ENCODE measurements at regions not wholly inside any gene's neighbourhood (a gene's known extent, or its start where the extent isn't known, plus 50 kb on each side); places are given as distances from the start of the nearest gene placed in this dataset.

DNA sequence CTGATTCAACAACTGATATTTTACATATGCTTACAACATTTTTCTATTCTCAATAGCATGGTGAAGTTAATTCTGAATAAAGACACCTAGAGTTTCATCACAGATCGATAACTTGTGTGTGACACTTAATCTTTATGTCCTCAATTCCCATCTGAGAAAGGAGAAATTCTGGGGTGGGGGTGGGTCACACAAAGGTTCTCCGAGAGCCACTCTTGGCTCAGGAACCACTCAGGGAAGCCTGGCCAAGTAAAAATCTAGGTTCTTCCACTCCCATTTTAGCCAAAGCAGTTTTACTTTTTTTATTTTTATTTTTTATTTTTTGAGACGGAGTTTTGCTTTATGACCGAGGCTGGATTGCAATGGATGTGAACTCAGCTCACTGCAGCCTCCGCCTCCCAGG, 111.0 kb upstream of the TBL1XR1 start:
- Mint-ChIP-seq H3K27me3 (ENCODE audit: low read depth) (peaks cover 2% of the 10 kb centered on the region), H3K4me3 (ENCODE audit: low read depth) (no peak overlapping the region), H3K9me3 (peaks cover 23% of the 10 kb centered on the region), H3K27ac (no peak overlapping the region), H3K4me1 (ENCODE audit: low read depth) (peaks cover 2% of the 10 kb centered on the region), H3K36me3 (ENCODE audit: low read depth) (peaks cover 6% of the 10 kb centered on the region)
- no peak for DNase-seq (ENCODE audit: low spot score)
- intact Hi-C loops (cut with micrococcal nuclease), result no loop called here

DNA sequence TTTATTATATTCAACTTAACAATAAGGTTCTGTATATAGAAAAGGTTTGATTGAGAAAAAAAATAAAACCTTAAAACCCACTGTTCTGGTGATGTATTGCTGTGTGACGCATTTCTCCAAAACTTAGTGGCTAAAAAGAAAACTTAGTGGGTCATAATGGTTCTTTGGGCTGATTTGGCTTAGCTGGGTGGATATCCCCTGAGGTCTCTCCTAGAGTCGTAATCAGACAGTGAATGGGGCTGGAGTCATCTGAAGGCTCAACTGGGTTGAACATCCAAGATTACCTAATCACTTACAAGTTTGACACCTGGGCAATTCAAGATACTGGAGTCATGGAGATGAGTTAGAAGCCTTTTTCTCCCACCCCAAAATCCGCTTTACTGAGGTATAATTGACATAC, 111.6 kb upstream of the TBL1XR1 start:
- peaks cover 6% of the 10 kb centered on the region for H3K36me3 Mint-ChIP-seq (ENCODE audit: low read depth)
- H3K9me3 Mint-ChIP-seq, result peaks cover 23% of the 10 kb centered on the region
- no peak overlapping the region for H3K27ac Mint-ChIP-seq
- peaks cover 2% of the 10 kb centered on the region for H3K4me1 Mint-ChIP-seq (ENCODE audit: low read depth)
- DNase-seq (ENCODE audit: low spot score), result no peak
- intact Hi-C loops (cut with micrococcal nuclease), result no loop called here
- peaks cover 2% of the 10 kb centered on the region for H3K27me3 Mint-ChIP-seq (ENCODE audit: low read depth)
- H3K4me3 Mint-ChIP-seq (ENCODE audit: low read depth), result no peak overlapping the region

DNA sequence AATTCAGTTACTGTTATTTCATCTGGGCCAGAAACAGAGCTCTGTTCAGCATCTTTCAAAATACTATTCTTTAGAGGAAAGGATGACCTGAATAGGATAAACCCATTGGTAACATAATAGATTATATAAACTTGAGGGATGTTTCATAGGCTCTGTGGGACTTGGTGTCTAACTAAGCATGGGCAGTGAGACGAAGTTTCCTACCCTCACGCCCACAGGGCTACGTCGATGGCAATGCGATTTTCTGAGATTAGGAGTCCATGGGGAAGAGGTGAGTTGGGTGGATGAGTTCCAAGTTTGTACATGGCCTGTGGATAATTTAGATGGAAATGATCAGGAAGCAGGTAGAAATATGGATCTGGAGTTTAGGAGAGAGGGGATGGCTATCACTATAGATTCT, 115.2 kb upstream of the TBL1XR1 start:
- intact Hi-C loops (cut with micrococcal nuclease), result no loop called here
- Mint-ChIP-seq H3K27me3 (ENCODE audit: low read depth) (peaks cover 2% of the 10 kb centered on the region), H3K4me1 (ENCODE audit: low read depth) (peaks cover 8% of the 10 kb centered on the region), H3K27ac (no peak overlapping the region), H3K9me3 (peaks cover 30% of the 10 kb centered on the region), H3K36me3 (ENCODE audit: low read depth) (peaks cover 6% of the 10 kb centered on the region), H3K4me3 (ENCODE audit: low read depth) (no peak overlapping the region)
- DNase-seq (ENCODE audit: low spot score), result no peak

DNA sequence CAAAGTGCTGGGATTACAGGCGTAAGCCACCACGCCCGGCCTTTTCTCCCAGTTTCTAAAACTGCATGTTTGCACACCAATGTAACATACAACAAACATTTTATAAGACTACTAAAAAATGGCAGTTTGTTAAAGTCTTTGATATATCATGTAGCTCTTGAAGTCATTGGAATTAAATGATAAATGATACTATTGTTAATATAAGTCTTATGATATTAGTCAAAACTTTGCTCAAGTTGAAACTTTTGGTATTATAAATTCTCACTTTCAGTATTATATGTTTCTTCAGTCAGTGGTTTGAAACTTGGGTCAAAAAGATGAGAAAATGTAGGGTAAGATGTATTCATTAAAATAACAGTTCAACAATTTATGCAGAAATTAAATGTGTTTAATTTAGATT, 117.6 kb upstream of the TBL1XR1 start:
- peaks cover 12% of the 10 kb centered on the region for H3K4me1 Mint-ChIP-seq (ENCODE audit: low read depth)
- peaks cover 2% of the 10 kb centered on the region for H3K27me3 Mint-ChIP-seq (ENCODE audit: low read depth)
- DNase-seq (ENCODE audit: low spot score), result no peak
- H3K9me3 Mint-ChIP-seq, result peaks cover 30% of the 10 kb centered on the region
- H3K27ac Mint-ChIP-seq, result peak overlapping the region; percentile 49
- intact Hi-C loops (cut with micrococcal nuclease), result loop anchor here (1.0 to 5.0 kb wide), 4 partner anchors 33 to 472 kb away; no protein-coding TSS in a partner anchor
- no peak overlapping the region for H3K4me3 Mint-ChIP-seq (ENCODE audit: low read depth)
- H3K36me3 Mint-ChIP-seq (ENCODE audit: low read depth), result peaks cover 14% of the 10 kb centered on the region

DNA sequence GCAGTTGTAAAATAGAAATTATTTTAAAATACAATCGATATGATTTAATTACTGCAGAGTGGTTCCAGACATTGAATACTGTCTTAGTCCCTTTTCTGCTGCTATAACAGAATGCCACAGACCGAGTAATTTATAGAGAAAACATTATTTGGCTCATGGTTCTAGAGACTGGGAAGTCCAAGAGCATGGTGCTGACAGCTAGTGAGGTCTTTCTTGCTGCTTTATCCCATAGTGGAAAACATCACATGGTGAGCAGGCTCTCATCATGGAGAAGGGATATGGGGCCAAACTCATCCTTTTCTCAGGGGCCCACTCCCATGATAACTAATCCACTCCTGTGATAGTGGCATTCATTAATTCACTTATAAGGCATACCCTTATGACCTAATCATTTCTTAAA, 120.0 kb upstream of the TBL1XR1 start:
- Mint-ChIP-seq H3K4me3 (ENCODE audit: low read depth) (no peak overlapping the region), H3K27ac (no peak overlapping the region), H3K4me1 (ENCODE audit: low read depth) (peaks cover 22% of the 10 kb centered on the region), H3K9me3 (peaks cover 12% of the 10 kb centered on the region), H3K36me3 (ENCODE audit: low read depth) (peaks cover 12% of the 10 kb centered on the region), H3K27me3 (ENCODE audit: low read depth) (peaks cover 7% of the 10 kb centered on the region)
- no peak for DNase-seq (ENCODE audit: low spot score)
- intact Hi-C loops (cut with micrococcal nuclease), result loop anchor here (1.0 to 5.0 kb wide), 4 partner anchors 35 to 470 kb away; no protein-coding TSS in a partner anchor

DNA sequence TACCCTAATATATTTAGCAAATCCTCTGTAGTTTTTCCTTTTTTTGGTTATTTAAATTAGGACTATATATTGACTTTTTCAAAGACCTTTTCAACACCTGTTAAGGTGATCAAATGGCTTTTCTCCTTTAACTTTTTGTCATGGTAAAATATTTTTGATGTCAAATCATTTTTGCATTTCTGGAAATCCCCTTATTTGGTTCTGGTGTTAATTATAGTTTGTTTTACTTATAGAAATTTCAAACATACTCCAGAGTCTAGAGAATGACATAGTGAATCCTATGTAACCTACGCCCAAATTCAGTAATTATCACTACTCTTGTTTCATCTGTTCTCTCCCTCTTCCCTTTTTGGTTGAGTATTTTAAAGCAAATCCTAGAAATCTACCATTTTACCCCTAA, 121.3 kb upstream of the TBL1XR1 start:
- H3K27me3 Mint-ChIP-seq (ENCODE audit: low read depth), result peaks cover 5% of the 10 kb centered on the region
- H3K9me3 Mint-ChIP-seq, result peaks cover 7% of the 10 kb centered on the region
- peaks cover 22% of the 10 kb centered on the region for H3K4me1 Mint-ChIP-seq (ENCODE audit: low read depth)
- H3K4me3 Mint-ChIP-seq (ENCODE audit: low read depth), result no peak overlapping the region
- H3K27ac Mint-ChIP-seq, result no peak overlapping the region
- intact Hi-C loops (cut with micrococcal nuclease), result loop anchor here (1.0 to 5.0 kb wide), 3 partner anchors 19 to 469 kb away; no protein-coding TSS in a partner anchor
- peaks cover 8% of the 10 kb centered on the region for H3K36me3 Mint-ChIP-seq (ENCODE audit: low read depth)
- no peak for DNase-seq (ENCODE audit: low spot score)

DNA sequence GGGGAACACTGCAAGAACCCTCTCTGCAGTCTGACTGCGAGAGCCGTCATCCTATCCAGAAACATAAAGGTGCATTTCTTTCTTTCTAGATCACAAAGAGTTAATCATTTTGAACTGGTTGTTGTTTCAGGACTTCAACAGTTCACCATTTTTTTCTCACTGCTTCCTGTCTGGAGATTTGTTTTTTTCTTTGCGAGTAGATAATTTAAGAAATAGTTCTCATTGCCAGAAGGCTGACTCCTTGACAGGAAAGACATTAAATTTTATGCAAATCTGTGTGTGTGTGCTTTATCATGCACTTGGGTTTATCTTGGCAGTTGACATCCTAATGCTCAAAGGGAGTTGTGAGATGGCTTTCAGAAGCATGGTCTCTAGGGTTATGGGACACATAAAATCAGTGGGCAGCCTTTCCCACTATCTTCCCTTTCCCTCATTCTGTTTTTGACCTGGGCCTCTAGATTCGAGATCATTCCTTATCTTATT, 123.5 kb upstream of the TBL1XR1 start:
- Mint-ChIP-seq H3K27me3 (ENCODE audit: low read depth) (peaks cover 5% of the 10 kb centered on the region), H3K9me3 (no peaks in the 10 kb centered on the region), H3K4me3 (ENCODE audit: low read depth) (no peak overlapping the region), H3K27ac (no peak overlapping the region), H3K4me1 (ENCODE audit: low read depth) (peaks cover 15% of the 10 kb centered on the region), H3K36me3 (ENCODE audit: low read depth) (peaks cover 8% of the 10 kb centered on the region)
- no peak for DNase-seq (ENCODE audit: low spot score)
- intact Hi-C loops (cut with micrococcal nuclease), result no loop called here

DNA sequence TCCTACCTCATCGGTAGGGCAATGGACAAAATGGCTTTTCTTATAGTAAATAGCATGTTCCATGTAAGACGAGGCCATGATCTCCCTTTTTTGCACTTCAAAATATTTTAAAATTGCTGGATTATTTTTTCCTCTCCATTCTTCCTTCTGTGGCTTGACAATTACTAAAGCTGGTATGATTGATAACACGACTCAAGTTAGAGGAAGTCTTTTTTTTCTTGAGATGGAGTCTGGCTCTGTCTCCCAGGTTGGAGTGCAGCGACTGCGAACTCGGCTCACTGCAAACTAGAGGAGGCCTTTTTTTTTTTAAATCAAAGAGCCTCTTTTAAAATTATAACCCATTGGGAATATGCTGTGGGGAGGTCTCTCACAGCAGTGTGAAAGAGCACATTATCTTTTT, 124.5 kb upstream of the TBL1XR1 start:
- Mint-ChIP-seq H3K27ac (no peak overlapping the region), H3K36me3 (ENCODE audit: low read depth) (peaks cover 8% of the 10 kb centered on the region), H3K4me1 (ENCODE audit: low read depth) (peaks cover 15% of the 10 kb centered on the region), H3K27me3 (ENCODE audit: low read depth) (peaks cover 5% of the 10 kb centered on the region), H3K4me3 (ENCODE audit: low read depth) (no peak overlapping the region), H3K9me3 (no peaks in the 10 kb centered on the region)
- DNase-seq (ENCODE audit: low spot score), result no peak
- intact Hi-C loops (cut with micrococcal nuclease), result no loop called here

DNA sequence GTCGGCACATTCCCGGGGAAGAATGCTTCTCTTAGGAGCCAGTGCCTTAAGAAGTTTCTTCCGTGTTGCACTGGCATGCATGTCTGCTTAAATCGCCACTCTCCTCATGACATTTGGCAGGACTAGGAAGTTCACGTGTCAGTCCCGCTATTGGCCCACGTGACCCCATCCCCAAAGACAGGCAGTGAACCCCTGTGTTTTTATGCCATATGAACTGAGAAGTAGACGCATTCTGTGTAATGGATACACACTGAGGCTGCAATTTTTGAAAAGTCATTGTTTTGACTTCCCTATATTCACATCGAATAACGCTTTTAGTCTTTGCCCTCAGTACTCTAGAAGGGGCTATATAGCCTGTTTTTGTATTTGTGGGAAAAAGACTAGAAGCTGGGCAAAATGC, 125.6 kb upstream of the TBL1XR1 start:
- H3K36me3 Mint-ChIP-seq (ENCODE audit: low read depth), result peaks cover 4% of the 10 kb centered on the region
- H3K9me3 Mint-ChIP-seq, result no peaks in the 10 kb centered on the region
- H3K27me3 Mint-ChIP-seq (ENCODE audit: low read depth), result peaks cover 5% of the 10 kb centered on the region
- H3K27ac Mint-ChIP-seq, result no peak overlapping the region
- no peak overlapping the region for H3K4me3 Mint-ChIP-seq (ENCODE audit: low read depth)
- H3K4me1 Mint-ChIP-seq (ENCODE audit: low read depth), result peaks cover 10% of the 10 kb centered on the region
- DNase-seq (ENCODE audit: low spot score), result no peak
- intact Hi-C loops (cut with micrococcal nuclease), result no loop called here

DNA sequence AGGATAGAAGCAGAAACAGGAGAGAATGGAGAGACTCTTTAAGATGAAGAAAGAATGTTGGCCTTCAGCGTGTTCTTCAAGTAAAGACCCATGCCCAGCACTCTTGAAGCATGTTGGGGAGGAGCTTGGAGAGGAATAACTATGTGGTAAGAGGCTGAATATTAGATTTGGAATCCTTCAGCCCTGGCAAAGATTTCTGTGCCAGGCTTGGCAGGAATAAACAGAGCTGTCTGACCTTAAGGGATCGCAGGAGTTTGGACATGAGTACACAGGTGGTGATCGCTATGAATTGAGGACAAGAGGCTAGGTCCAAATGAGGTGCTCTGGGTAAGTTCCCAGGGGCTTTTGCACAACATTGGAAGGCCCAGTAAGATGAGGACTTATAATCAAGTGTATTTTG, 132.6 kb upstream of the TBL1XR1 start:
- H3K36me3 Mint-ChIP-seq (ENCODE audit: low read depth), result no peaks in the 10 kb centered on the region
- H3K4me1 Mint-ChIP-seq (ENCODE audit: low read depth), result peaks cover 6% of the 10 kb centered on the region
- DNase-seq (ENCODE audit: low spot score), result no peak
- H3K27ac Mint-ChIP-seq, result no peak overlapping the region
- no peaks in the 10 kb centered on the region for H3K27me3 Mint-ChIP-seq (ENCODE audit: low read depth)
- intact Hi-C loops (cut with micrococcal nuclease), result no loop called here
- H3K9me3 Mint-ChIP-seq, result no peaks in the 10 kb centered on the region
- H3K4me3 Mint-ChIP-seq (ENCODE audit: low read depth), result no peak overlapping the region

DNA sequence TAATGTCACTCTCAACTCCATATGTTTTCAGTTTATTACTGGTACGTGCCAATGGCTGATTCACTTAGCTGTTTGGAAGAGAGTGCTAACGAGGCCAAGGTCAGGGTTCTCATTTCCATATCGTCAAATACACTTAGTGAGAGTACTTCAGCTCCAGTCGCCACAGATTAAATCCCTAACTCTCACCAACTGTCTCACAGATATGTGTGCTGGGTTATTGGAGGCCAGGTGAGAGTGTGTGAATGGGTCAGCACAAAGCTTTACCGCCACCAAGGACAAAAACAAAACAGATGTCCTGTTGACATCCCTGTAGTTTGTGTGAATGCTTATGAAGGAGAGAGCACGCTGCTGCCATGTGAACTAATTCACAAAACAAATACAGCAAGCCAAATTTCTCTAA, 133.5 kb upstream of the TBL1XR1 start:
- intact Hi-C loops (cut with micrococcal nuclease), result no loop called here
- H3K27ac Mint-ChIP-seq, result no peak overlapping the region
- no peak for DNase-seq (ENCODE audit: low spot score)

DNA sequence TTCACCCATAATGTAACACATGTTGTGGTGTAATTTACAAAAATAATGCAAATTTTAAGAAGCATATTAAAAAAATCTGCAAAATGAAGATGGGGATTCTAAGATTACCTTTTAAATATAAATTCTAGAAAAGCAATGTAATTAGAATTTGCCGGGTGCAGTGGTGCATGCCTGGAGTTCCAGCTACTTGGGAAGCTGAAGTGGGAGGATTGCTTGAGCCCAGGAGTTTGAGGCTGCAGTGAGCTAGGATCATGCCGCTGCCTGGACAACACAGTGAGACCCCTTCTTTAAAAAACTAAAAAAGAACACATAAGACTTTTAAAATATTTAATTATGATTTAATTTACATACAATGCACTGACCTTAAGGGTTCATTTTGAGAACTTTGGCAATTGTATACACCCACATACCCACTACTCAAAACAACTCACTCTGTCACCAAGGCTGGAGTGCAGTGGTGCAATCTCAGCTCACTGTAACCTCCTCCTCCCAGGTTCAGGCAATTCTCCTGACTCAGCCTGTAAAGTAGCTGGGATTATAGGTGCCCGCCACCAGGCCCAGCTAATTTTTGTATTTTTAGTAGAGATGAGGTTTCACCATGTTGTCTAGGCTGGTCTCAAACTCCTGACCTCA, 134.0 kb upstream of the TBL1XR1 start:
- no peak overlapping the region for H3K4me3 Mint-ChIP-seq (ENCODE audit: low read depth)
- H3K27me3 Mint-ChIP-seq (ENCODE audit: low read depth), result no peaks in the 10 kb centered on the region
- intact Hi-C loops (cut with micrococcal nuclease), result no loop called here
- H3K27ac Mint-ChIP-seq, result no peak overlapping the region
- peaks cover 9% of the 10 kb centered on the region for H3K4me1 Mint-ChIP-seq (ENCODE audit: low read depth)
- DNase-seq (ENCODE audit: low spot score), result no peak
- H3K9me3 Mint-ChIP-seq, result no peaks in the 10 kb centered on the region
- no peaks in the 10 kb centered on the region for H3K36me3 Mint-ChIP-seq (ENCODE audit: low read depth)

More for the DNA sequence above, 133.5 kb upstream of the TBL1XR1 start:
- Mint-ChIP-seq H3K4me3 (ENCODE audit: low read depth) (no peak overlapping the region), H3K9me3 (no peaks in the 10 kb centered on the region), H3K36me3 (ENCODE audit: low read depth) (no peaks in the 10 kb centered on the region), H3K27me3 (ENCODE audit: low read depth) (no peaks in the 10 kb centered on the region), H3K4me1 (ENCODE audit: low read depth) (peaks cover 6% of the 10 kb centered on the region)

DNA sequence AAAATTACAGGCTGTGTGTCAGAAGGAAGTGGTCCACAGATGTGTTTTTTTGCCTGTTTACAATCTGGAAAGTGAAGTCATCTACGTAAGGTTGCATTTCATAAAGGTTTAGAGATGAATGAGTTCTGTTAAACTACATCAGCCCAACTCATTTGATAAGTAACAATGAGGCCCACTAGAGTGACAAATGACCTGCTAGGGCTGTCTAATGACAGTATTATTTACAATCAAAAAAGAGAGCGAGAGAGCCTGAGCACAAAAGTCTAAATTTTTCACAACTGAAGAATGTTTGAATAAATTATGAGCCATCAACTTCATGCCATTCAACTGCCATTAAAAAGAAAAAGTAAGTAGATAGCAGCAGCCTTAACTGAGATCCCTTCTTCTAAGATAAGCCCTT, 135.7 kb upstream of the TBL1XR1 start:
- Mint-ChIP-seq H3K4me1 (ENCODE audit: low read depth) (peaks cover 20% of the 10 kb centered on the region), H3K27ac (no peak overlapping the region), H3K4me3 (ENCODE audit: low read depth) (no peak overlapping the region), H3K36me3 (ENCODE audit: low read depth) (no peaks in the 10 kb centered on the region), H3K27me3 (ENCODE audit: low read depth) (no peaks in the 10 kb centered on the region), H3K9me3 (no peaks in the 10 kb centered on the region)
- DNase-seq (ENCODE audit: low spot score), result no peak
- intact Hi-C loops (cut with micrococcal nuclease), result no loop called here
